SK-N-SH (cell line): ENCODE measurements at regions not wholly inside any gene's neighbourhood (a gene's known extent, or its start where the extent isn't known, plus 50 kb on each side); places are given as distances from the start of the nearest gene placed in this dataset.

Experiments
- CTCF ChIA-PET: fragments of 300-600, 350-600 bp; formaldehyde crosslinking; extraction: SDS; loops from one replicate; lab custom pipeline; 2021; lab: Yijun Ruan, JAX
- POLR2A ChIA-PET: fragments of 350-600 bp; sonication (Branson Sonifier 250); formaldehyde crosslinking; extraction: SDS; loops from one replicate; lab custom pipeline; 2020; ENCODE audit warnings: antibody characterized with exemption, inconsistent platforms; lab: Yijun Ruan, JAX
- DNase-seq: peaks from one replicate; pipeline ENCODE4 v3.0.0; 2012
- H2AFZ ChIP-seq: fragments of 200-600 bp; sonication (generic); 2 replicates; pipeline ENCODE4 v1.8.1; 2016; ENCODE audit warnings: antibody characterized with exemption, mild to moderate bottlenecking, low read depth
- H3F3A ChIP-seq: fragments of 200-600 bp; sonication (generic); replicated peaks from 2 replicates; pipeline ENCODE3; 2016; ENCODE audit warnings: antibody characterized with exemption, mild to moderate bottlenecking; ENCODE audit not compliant: insufficient read depth
- H3K27ac ChIP-seq, 2 experiments: fragments of 200-500 bp in 1 of 2; fragments of 200-600 bp in 1 of 2; sonication (Bioruptor generic) in 1 of 2; sonication (generic), shearing (Covaris generic) in 1 of 2; 2 replicates each; pipeline versions ENCODE4 v1.5.1 to v1.6.1; 2014 to 2016; ENCODE audit warnings: low read depth in 2 of 2, inconsistent platforms in 1 of 2, low read length in 1 of 2, mild to moderate bottlenecking in 1 of 2, mixed read lengths in 1 of 2
- H3K27me3 ChIP-seq: fragments of 200-600 bp; sonication (generic), shearing (Covaris generic); 2 replicates; pipeline ENCODE4 v1.6.1; 2016; ENCODE audit warnings: mixed run types; ENCODE audit not compliant: insufficient read depth
- H3K36me3 ChIP-seq, 2 experiments: fragments of 200-500 bp in 1 of 2; fragments of 200-600 bp in 1 of 2; sonication (Bioruptor generic) in 1 of 2; sonication (generic) in 1 of 2; replicated peaks in 1 of 2; 2 replicates each; pipeline versions ENCODE3 to v1.5.1; 2014 to 2016; ENCODE audit warnings: low read length in 1 of 2, mild to moderate bottlenecking in 1 of 2; ENCODE audit not compliant: insufficient read depth in 2 of 2, control insufficient read depth in 1 of 2
- H3K4me1 ChIP-seq, 2 experiments: fragments of 200-500 bp in 1 of 2; fragments of 200-600 bp in 1 of 2; sonication (Bioruptor generic) in 1 of 2; sonication (generic), shearing (Covaris generic) in 1 of 2; 2 replicates each; pipeline versions ENCODE4 v1.5.1 to v1.6.1; 2014 to 2016; ENCODE audit warnings: low read depth in 1 of 2, low read length in 1 of 2, mixed run types in 1 of 2; ENCODE audit not compliant: insufficient read depth in 2 of 2, control insufficient read depth in 1 of 2
- H3K4me2 ChIP-seq: fragments of 200-600 bp; sonication (generic), shearing (Covaris generic); 2 replicates; pipeline ENCODE4 v1.6.1; 2017; ENCODE audit warnings: mixed run types
- H3K4me3 ChIP-seq, 2 experiments: fragments of 200-500 bp in 1 of 2; fragments of 200-600 bp in 1 of 2; sonication (Bioruptor generic) in 1 of 2; sonication (generic), shearing (Covaris generic) in 1 of 2; 2 replicates each; pipeline versions ENCODE4 v1.5.1 to v1.8.1; 2014 to 2016; ENCODE audit warnings: low read depth in 2 of 2, inconsistent platforms in 1 of 2, low read length in 1 of 2, mild to moderate bottlenecking in 1 of 2, mixed read lengths in 1 of 2, moderate library complexity in 1 of 2
- H3K79me2 ChIP-seq: fragments of 200-600 bp; sonication (generic); 2 replicates; pipeline ENCODE4 v1.8.1; 2017; ENCODE audit warnings: mild to moderate bottlenecking; ENCODE audit not compliant: insufficient read depth
- H3K9ac ChIP-seq: fragments of 200-600 bp; sonication (generic); 2 replicates; pipeline ENCODE4 v1.6.1; 2017; ENCODE audit warnings: mixed run types
- H3K9me2 ChIP-seq: fragments of 200-600 bp; sonication (generic); 2 replicates; pipeline ENCODE4 v1.6.1; 2017; ENCODE audit warnings: mixed run types
- H3K9me3 ChIP-seq: fragments of 200-600 bp; sonication (generic); 2 replicates; pipeline ENCODE4 v1.6.1; 2017; ENCODE audit warnings: mixed run types, mild to moderate bottlenecking, moderate library complexity
- H4K20me1 ChIP-seq: fragments of 200-600 bp; sonication (generic); 2 replicates; pipeline ENCODE4 v1.6.1; 2017; ENCODE audit warnings: mild to moderate bottlenecking, mixed run types; ENCODE audit not compliant: insufficient read depth
- CHD2 ChIP-seq: fragments of 150-350 bp; IDR thresholded peaks from 2 replicates; pipeline ENCODE4 v1.6.1; 2018; ENCODE audit warnings: low read length; ENCODE audit not compliant: partially characterized antibody
- CTCF ChIP-seq: fragments of 200-600 bp; sonication (generic); IDR thresholded peaks from 2 replicates; pipeline ENCODE4 v1.6.1; 2017; ENCODE audit warnings: antibody characterized with exemption, mild to moderate bottlenecking, moderate library complexity
- ELF1 ChIP-seq: IDR thresholded peaks from 2 replicates; pipeline ENCODE4 v1.4.0; 2012
- EP300 ChIP-seq, 2 experiments: IDR thresholded peaks; 2 replicates each; pipeline versions ENCODE4 v1.4.0 to v1.6.1; 2012; ENCODE audit warnings: borderline replicate concordance in 1 of 2, low read depth in 1 of 2, low read length in 1 of 2
- EZH2phosphoT487 ChIP-seq: fragments of 200-600 bp; sonication (generic); IDR thresholded peaks from 2 replicates; pipeline ENCODE4 v1.6.1; 2017; ENCODE audit warnings: low read depth, mixed run types, mild to moderate bottlenecking, antibody characterized with exemption, moderate library complexity, borderline replicate concordance
- FOSL2 ChIP-seq: IDR thresholded peaks from 2 replicates; pipeline ENCODE4 v1.4.0; 2012; ENCODE audit warnings: low read depth, mild to moderate bottlenecking, moderate library complexity, borderline replicate concordance
- FOXM1 ChIP-seq: IDR thresholded peaks from 2 replicates; pipeline ENCODE4 v1.4.0; 2012; ENCODE audit warnings: low read depth, mild to moderate bottlenecking
- GABPA ChIP-seq: IDR thresholded peaks from 2 replicates; pipeline ENCODE4 v1.4.0; 2012; ENCODE audit warnings: low read depth, mild to moderate bottlenecking
- GATA2 ChIP-seq: sonication (generic); formaldehyde crosslinking; IDR thresholded peaks from 2 replicates; pipeline ENCODE4 v1.5.0; 2020; ENCODE audit warnings: mild to moderate bottlenecking, missing genetic modification reagents
- MEF2A ChIP-seq: IDR thresholded peaks from 2 replicates; pipeline ENCODE4 v1.4.0; 2012; ENCODE audit warnings: low read depth, borderline replicate concordance
- MXI1 ChIP-seq: IDR thresholded peaks from 2 replicates; pipeline ENCODE4 v1.6.1; 2012; ENCODE audit warnings: mild to moderate bottlenecking, low read depth, low read length, improper control_type of control experiment
- PBX3 ChIP-seq: IDR thresholded peaks from 2 replicates; pipeline ENCODE4; 2012
- RAD21 ChIP-seq: IDR thresholded peaks from 2 replicates; pipeline ENCODE4 v1.6.1; 2012; ENCODE audit warnings: mild to moderate bottlenecking, low read length
- SIN3A ChIP-seq: IDR thresholded peaks from 2 replicates; pipeline ENCODE4 v1.6.1; 2012; ENCODE audit warnings: low read depth, mild to moderate bottlenecking, low read length, moderate library complexity, borderline replicate concordance
- SMC3 ChIP-seq: IDR thresholded peaks from 2 replicates; pipeline ENCODE4 v1.6.1; 2012; ENCODE audit warnings: low read depth, low read length, improper control_type of control experiment
- TAF1 ChIP-seq: IDR thresholded peaks from 2 replicates; pipeline ENCODE4 v1.6.1; 2012; ENCODE audit warnings: low read depth, mild to moderate bottlenecking, low read length, moderate library complexity, borderline replicate concordance
- TCF12 ChIP-seq: IDR thresholded peaks from 2 replicates; pipeline ENCODE4 v1.4.0; 2012
- USF1 ChIP-seq: IDR thresholded peaks from 2 replicates; pipeline ENCODE4 v1.4.0; 2012; ENCODE audit warnings: low read depth, borderline replicate concordance
- ZBTB33 ChIP-seq: IDR thresholded peaks from 2 replicates; pipeline ENCODE4 v1.4.0; 2012; ENCODE audit warnings: low read depth, borderline replicate concordance
- WGBS: methylation state at CpG from one replicate; pipeline ENCODE4 v1.1.6; 2017; ENCODE audit warnings: low lambda C conversion rate; 5-methylcytosine and 5-hydroxymethylcytosine counted together

- Histone ChIP-seq H3F3A (no peaks in the 10 kb centered on the region), H3K4me3 (no peak overlapping the region), H3K36me3 (no peaks in the 10 kb centered on the region), H3K4me1 (no peaks in the 10 kb centered on the region), H3K79me2 (no peaks in the 10 kb centered on the region), H2AFZ (no peak overlapping the region), H3K4me2 (no peak overlapping the region), H3K9ac (no peak overlapping the region), H3K27ac (no peak overlapping the region), H3K9me2 (no peaks in the 10 kb centered on the region), H3K27me3 (no peaks in the 10 kb centered on the region), H4K20me1 (no peaks in the 10 kb centered on the region), H3K9me3 (no peaks in the 10 kb centered on the region)
- CTCF ChIA-PET = no interaction called here
- no peak for DNase-seq
- POLR2A ChIA-PET = no interaction called here
- TF ChIP-seq FOSL2 = no peak
- TF ChIP-seq EZH2phosphoT487 = no peak
- no peak for TF ChIP-seq TAF1
- no peak for TF ChIP-seq TCF12
- TF ChIP-seq FOXM1 = no peak
- TF ChIP-seq SMC3 = no peak
- TF ChIP-seq MXI1 = no peak
- no peak for TF ChIP-seq PBX3
- no peak for TF ChIP-seq ELF1
- no peak for TF ChIP-seq RAD21
- 12% methylated on average over 4 of the region's 4 CpGs for WGBS
Observed at GRCh38 chr4:59762344-59762743, 1437.8 kb upstream of the ADGRL3 start.

GRCh38 chr4:59770601-59771264 is 1429.4 kb upstream of the ADGRL3 start:
- H3K9me2 ChIP-seq = no peaks in the 10 kb centered on the region
- H3K4me3 ChIP-seq = no peak overlapping the region
- no peak overlapping the region for H3K4me2 ChIP-seq
- no peaks in the 10 kb centered on the region for H3K9me3 ChIP-seq
- POLR2A ChIA-PET = no interaction called here
- H3K36me3 ChIP-seq = no peaks in the 10 kb centered on the region
- H3K79me2 ChIP-seq = no peaks in the 10 kb centered on the region
- TF ChIP-seq EP300 (IDR thresholded peaks at IDR 0.05; ENCODE audit: borderline replicate concordance in 1 of 2, low read depth in 1 of 2, low read length in 1 of 2) = no peak
- no peak for TF ChIP-seq CHD2
- TF ChIP-seq TCF12 = no peak
- no peak for TF ChIP-seq EZH2phosphoT487
- no peak for TF ChIP-seq PBX3
- TF ChIP-seq ZBTB33 = no peak
- TF ChIP-seq USF1 = no peak
- no peak for TF ChIP-seq MXI1
- no peak for TF ChIP-seq SMC3
- no peak for TF ChIP-seq TAF1
- TF ChIP-seq GATA2 (CRISPR knock-in tag) = no peak
- no peak for TF ChIP-seq ELF1
- no peak for TF ChIP-seq CTCF
- TF ChIP-seq GABPA = no peak
- TF ChIP-seq SIN3A = no peak
- TF ChIP-seq MEF2A = no peak
- TF ChIP-seq FOXM1 = no peak
- no peaks in the 10 kb centered on the region for H4K20me1 ChIP-seq
- H3K27ac ChIP-seq = no peak overlapping the region
- CTCF ChIA-PET = no interaction called here
- no peak overlapping the region for H3K9ac ChIP-seq
- H3F3A ChIP-seq = no peaks in the 10 kb centered on the region
- no peak for DNase-seq
- H3K27me3 ChIP-seq = no peaks in the 10 kb centered on the region
- no peaks in the 10 kb centered on the region for H3K4me1 ChIP-seq
- H2AFZ ChIP-seq = no peak overlapping the region
